Activated naive CD8-positive, alpha-beta T cell treated with anti-CD3 and anti-CD28 coated beads, Interleukin-2, amount 50 U/mL, for 16 hours (primary cell): ENCODE measurements at regions not wholly inside any gene's neighbourhood (a gene's known extent, or its start where the extent isn't known, plus 50 kb on each side); places are given as distances from the start of the nearest gene placed in this dataset.

Source experiments
- DNase-seq: peaks from one replicate; pipeline ENCODE4 v3.0.0-alpha.2; 2020; ENCODE audit warnings: low read depth, low spot score

- no peak for DNase-seq
Observed at GRCh38 chr3:107242579-107242978, 134.7 kb upstream of the CCDC54 start.

DNA sequence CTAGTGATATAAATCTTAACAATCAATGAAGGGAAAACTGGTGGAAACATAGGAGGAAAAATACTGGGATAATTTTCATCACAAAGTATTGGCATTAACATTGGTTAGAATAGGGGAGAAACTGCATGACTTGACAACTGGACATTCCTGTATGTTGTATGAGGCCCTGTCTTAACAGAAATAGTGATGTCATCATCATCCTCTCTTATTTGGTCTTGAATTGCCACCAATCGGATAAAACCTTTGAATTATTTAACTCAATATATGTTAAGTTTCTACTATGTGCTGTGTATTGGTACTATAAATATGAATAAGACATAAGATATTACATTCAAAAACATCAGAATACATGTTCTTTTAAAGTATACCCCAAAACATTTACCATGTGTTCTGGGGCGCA, 130.1 kb upstream of the CCDC54 start:
- no peak for DNase-seq

GRCh38 chr3:107249132-107249531, 128.1 kb upstream of the CCDC54 start:
- no peak for DNase-seq

GRCh38 chr3:107250221-107250620, 127.0 kb upstream of the CCDC54 start:
- DNase-seq = no peak

DNA sequence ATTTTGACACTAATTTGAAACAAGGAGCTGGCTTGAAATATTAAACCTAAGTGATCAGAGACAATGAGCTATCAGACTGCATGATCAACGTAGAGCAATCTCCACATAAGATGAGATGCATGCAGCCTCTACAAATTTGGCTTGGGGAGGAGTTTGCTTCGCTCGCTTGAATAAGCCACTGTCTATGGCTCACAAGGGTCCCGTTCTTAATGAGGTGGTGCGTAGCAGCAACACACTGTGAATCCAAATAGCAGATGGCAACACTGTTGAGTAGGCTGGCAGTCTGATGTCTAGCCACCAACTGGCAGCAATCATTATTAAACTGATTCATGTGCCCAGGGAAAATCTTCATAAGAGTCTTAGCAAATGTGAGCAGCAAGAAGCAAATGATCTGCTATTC, 125.4 kb upstream of the CCDC54 start:
- DNase-seq = no peak

- DNase-seq = no peak
Observed at GRCh38 chr3:107256963-107257362, 120.3 kb upstream of the CCDC54 start.

DNA sequence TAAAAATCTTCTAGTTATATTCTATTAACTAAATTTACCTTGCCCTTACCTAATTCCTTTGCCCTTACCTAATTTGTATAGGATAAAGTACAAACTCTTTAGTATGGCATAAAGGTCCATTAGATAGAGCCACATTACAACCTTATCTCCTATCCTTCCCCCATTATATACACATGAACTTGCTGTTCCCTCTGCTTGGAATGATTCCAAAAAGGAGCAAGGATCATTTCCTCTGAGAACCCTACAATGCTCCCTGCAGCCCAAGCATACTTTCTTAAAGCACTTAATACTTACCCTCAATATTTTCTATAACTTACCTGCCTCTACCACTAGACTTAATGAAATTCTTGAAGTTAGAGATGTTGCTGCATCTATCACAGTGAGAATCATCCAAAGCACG, 118.9 kb upstream of the CCDC54 start:
- no peak for DNase-seq

DNA sequence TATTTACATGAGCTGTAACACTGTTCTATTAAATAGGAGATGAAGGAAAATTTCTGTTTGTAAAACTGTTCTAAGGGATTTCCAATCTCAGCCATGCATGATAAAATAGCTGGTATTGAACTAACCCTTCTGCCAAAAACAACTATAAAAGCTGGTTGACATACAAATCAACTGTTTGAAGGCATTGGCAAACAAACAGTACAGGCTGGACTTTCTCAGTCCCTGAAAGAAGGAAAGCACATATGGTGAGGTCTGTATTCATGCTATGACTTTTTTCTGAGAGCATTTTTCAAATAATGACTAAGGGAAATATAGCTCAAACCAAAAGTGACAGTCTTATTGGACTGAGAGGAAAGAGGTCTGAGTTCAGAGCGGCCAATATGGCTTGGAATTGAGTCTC, 117.0 kb upstream of the CCDC54 start:
- no peak for DNase-seq

DNA sequence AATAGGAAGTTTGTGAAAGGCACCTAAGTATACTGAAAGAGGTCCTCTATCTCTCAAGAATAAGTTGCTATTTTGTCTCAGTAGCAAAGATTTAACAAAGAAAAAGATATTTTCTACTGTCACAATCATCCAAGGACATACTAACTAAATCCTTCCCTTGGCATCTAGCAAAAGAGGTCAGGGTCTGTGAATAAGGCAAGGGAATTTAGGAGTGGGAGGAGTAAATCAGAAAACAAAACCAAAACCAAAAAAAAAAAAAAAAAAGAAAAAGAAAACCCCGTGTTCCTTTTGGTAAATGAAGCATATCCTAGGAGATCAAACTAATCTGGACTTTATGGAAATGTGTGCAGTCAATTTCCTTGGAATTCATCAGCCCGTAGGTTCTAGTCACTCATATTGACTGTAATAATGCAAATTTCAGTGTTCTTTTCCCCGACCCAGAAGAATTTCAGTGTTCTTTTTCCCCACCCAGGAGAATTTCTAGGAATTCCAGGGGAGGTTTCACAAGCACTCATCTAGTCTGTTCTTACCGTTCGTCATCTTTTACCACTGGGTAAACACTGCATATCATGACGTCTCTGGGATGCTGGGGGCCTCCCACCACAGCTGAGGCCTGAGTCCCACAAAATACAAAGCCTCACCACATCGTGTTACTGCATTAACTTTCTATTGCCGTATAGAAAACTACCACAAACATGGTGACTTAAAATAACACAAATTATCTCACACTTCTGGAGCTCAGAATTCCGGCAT, 113.8 kb upstream of the CCDC54 start:
- no peak for DNase-seq

DNA sequence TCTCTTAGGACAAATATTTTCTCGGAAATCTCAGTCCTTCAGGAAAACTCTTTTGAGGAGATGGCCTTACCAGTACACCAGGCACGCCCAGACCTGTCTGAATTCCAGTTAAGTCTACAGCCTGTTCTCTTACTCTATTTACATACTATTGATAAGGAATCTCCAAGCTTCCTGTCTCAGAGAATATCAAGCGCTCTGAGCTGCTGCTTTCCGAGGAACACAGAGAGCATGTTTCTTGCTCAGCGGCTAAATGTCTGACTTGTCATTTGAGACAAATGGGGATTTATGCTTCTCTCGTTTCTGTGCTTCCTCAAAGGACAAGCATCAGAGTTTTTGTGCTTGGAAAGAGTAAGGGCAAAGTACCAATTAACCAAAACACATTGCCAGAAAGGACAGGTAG, 112.4 kb upstream of the CCDC54 start:
- DNase-seq = no peak

GRCh38 chr3:107265526-107265925, 111.7 kb upstream of the CCDC54 start:
- DNase-seq = no peak

DNA sequence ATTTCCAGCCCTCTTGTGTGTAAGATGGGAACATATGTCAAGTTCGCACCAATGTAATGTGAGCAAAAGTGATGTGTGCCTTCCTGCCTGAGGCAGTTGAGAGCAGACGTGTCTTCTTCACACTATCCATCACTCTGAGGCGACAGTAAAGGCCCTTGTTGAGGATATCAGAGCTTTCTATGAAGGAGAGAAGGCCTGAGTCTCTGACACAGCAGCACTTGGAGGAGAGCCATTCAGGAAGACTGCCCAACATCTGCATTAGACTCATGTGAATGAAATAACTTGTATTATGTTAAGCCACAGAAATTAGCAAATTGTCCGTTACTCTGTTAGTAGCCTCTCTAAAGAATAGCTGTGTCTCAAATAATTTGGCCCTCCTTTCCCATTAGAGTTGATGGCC, 108.8 kb upstream of the CCDC54 start:
- DNase-seq = no peak

DNA sequence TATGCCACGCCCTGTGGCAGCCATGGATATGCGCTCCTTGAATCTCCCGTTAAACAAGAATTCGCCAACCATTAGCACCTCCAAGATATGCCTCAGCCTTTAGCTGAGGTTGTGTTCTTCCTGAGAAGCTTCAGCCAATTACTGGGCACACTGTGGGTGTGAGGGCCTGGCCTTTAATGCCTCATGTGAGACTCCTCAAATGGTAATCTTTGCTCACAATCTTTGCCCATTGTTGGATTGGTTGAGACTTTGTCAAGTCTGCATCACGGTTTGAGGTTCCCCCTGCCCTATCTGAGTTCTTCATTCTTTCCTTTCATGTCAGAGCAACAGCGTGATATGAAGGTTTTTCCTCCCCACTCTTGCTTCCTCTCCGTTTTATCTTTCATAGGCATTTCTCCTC, 108.1 kb upstream of the CCDC54 start:
- no peak for DNase-seq

DNA sequence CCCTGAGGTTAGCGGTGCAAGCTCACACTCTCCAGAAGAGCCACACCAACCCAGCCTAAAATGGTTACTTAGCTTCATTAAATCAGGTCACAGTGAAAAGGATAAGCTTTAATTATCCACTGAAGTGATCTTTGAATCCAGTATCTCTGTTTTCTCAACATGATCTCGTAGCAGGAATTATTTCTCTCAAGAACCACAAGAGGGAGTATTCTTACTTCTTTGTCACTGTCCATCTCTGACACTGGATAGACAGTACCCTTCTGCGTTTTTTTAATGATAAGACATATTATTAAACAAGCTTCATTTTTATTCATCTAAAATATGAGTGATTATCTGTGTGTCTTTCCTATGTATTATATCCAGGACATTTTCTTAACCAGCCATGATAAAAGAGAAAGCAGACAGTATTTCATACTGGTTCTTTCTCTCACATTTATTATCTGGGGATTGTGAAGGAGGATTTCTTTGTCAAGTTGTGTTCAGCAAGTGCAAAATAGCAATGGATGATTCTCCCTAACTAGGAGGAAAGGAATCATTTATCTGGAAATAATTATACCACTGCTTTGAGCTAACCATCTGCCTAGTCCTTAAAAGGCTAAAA, 105.4 kb upstream of the CCDC54 start:
- no peak for DNase-seq

DNA sequence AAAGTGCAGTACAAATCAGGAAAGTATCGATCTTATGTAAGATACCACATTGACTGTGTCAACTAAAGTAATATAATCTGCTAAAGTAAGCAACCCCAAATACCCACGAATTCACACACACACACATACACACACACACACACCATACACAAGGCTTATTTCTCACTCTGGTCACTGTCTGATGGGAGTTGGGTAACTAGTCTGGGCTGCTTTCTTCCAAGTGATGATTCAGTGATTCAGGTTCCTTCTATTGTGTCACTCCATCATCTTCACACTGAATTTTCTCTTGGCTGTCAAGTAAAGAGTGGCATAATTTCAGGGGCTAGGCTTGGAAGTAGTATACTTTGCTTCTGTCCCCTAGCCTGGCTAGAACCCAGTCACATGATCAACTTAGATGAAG, 104.8 kb upstream of the CCDC54 start:
- DNase-seq = no peak

DNA sequence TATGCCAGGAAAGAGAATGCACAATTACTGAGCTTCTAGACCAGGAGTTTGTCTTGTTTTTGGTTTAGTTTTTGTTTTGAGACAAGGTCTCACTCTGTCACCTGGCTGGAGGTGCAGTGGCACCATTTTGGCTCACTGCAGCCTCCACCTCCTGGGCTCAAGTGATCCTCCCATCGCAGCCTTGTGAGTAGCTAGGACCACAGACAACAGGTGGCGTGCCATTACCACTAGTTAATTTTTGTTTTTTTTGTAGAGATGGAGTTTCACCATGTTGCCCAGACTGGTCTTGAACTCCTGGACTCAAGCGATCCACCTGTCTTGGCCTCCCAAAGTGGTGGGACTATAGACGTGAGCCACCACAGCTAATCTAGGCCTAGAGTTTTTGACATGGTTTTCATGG, 104.4 kb upstream of the CCDC54 start:
- DNase-seq = no peak

- no peak for DNase-seq
Observed at GRCh38 chr3:107273771-107274170, 103.5 kb upstream of the CCDC54 start.

DNA sequence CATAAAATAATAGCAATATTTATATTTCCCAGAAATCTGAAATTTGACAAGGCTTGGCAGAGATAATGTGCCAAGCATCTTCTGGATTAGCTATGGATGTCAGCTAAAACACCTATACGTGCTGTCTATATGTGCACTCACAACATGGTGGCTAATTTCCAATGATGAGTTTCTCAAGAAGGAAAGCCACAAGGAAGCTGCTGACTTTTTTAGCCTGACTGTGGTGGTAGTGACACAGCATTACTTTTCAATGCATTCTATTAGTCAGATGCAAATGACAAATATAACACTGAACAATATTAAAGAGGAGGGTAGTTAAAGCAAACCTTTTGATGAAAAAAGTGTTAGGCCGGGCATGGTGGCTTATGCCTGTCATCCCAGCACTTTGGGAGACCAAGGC, 101.7 kb upstream of the CCDC54 start:
- no peak for DNase-seq

GRCh38 chr3:107283948-107284347, 93.3 kb upstream of the CCDC54 start:
- DNase-seq = no peak

DNA sequence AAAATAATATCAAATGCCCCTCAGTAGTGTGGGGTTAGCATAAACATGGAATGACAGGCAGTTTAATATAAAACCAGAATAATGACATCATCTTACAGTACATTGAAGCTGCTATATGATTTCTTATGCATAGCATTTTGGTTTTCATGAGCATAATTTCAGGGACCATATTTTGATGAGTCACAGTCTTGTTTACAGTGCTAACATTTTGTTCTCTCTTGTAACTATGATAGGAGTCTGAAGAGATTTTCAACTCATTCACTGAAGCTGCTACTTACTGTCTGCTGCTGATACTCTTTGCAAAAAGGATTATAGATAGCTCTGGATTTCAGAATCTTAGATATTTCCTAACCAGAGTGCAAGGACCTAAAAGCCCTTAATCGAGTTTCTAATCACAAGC, 92.6 kb upstream of the CCDC54 start:
- DNase-seq = no peak

DNA sequence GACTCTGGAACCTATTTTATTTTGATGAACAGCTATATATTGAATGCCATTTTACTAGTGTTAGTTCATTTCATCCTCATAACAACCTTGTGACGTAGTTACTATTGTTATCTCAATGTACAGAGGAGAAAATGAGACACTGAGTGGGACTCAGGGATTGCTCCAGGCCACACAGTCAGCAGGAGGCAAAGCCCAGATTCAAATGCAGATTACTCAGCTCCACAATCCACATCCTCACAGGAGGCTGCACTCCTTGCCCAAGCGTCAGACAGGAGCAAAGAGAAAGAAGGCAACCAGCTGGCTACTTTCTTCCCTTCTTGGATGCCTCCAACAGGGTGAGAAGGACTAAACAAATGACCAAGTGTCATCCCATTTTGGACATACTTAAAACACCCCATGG, 92.0 kb upstream of the CCDC54 start:
- no peak for DNase-seq

GRCh38 chr3:107289354-107289753, 87.9 kb upstream of the CCDC54 start:
- DNase-seq = no peak

DNA sequence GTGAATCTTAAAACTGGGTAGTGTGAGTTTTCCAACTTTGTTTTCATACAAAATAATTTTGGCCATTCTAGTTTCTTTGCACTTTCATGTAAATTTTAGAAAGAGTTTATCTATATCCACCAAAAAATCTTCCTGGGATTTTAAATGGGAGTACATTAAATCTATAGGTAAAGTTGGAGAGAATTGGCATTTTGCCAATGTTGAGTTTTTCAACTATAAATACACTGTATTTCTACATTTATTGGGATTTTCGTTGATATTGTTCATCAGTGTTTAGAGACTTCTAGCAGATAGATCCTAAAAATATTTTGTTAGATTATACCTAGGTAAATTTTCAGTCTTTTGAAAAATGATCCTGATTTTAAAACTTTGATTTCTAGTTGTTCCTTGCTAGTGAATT, 83.1 kb upstream of the CCDC54 start:
- DNase-seq = no peak

- DNase-seq = no peak
Observed at GRCh38 chr3:107297597-107297996, 79.6 kb upstream of the CCDC54 start.
